RPMI8226 (cell line): ENCODE measurements at regions not wholly inside any gene's neighbourhood (a gene's known extent, or its start where the extent isn't known, plus 50 kb on each side); places are given as distances from the start of the nearest gene placed in this dataset.

Source experiments
- DNase-seq: peaks from one replicate; pipeline ENCODE4 v3.0.0-alpha.2; 2015

DNA sequence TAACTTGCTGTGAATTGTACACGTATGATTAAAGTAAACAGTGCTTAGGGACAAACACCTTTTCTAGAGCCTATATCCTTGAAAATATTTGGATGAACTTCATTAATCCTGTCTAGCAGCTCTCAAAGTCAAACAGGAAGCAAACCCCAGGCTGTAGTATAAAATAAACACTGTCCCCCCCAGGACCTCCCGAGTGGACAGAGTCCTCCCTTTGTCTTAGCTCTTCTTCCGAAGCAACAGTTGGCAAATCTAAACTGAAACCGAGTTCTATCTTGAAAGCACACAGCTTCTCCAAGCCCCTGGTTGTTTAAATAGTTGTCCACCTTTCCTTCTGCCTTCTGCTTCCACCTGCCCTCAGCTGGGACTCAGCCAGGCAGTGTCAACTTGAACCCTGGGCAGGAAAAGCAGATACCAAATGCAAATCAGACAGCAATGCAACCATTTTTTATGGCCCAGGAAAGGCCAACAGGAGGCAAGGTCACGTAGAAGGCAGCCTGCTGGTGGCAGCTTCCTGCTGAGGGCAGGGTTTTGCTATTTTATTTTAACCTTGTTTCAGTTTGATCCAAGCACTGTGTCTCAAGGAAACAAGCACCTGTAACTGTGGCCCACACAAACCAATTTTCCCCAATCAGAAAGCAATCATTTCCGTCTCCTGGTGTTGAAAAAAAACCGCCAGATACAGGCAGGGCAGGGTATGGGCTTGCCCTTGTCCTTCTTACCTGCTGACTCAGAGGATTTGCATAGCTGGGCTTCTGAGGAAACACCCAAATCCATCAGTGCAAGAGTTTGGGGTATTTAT lies 110.3 kb upstream of the KIT start:
- peak; percentile 74 for DNase-seq

DNA sequence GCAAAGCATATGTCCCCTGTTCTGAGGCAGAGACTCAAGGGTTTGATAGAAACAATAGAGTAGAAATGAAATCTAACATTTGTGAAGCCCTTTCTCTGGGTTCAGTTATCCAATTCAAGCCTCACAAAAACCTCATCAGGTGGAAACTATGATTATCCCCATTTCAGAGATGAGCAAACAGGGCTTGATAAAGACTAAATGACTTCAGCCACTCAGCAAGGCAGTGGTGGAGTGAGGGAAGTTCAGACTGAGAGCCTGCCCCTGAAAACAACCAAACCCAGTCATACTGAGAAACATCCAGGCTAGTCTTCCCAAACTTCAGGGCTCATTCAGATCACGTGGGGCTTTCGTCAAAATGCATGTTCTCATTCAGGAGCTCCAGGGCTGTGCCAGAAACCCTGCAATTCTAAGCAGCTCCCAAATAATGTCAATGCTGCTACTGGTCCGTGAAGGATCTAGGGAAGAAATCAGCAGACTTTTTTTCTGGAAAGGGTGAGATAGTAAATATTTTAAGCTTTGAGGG lies 109.6 kb upstream of the KIT start:
- no peak for DNase-seq

DNA sequence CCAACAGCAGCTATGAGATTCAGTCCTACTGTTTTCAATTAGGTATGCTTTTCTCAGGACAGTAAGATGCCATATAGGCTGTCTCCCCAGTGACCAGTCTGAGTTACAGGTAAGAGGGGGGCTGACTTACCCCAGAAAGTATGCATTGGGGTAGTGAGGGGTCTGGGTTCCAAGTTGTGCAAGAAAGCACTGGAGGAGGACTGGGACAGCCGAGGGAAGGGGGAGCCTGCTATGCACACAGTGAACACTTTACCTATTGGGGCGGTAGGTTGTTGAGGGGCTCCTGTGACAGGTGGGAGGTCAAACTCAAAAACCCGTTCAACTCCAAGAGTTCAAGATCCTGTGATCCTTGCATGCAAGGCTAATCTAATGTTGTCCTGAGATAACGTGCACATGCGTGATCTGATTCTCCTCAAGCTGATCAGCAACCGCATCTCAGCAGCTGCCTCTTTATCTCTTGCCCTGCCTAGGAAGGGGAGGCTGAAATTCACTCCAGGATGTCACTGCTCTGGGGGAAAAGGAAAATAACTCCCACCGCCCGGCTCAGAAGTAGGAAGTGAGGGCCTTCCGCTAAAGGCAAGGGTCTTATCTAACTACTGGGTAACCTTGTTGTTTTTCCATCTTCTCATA lies 108.8 kb upstream of the KIT start:
- DNase-seq = no peak

DNA sequence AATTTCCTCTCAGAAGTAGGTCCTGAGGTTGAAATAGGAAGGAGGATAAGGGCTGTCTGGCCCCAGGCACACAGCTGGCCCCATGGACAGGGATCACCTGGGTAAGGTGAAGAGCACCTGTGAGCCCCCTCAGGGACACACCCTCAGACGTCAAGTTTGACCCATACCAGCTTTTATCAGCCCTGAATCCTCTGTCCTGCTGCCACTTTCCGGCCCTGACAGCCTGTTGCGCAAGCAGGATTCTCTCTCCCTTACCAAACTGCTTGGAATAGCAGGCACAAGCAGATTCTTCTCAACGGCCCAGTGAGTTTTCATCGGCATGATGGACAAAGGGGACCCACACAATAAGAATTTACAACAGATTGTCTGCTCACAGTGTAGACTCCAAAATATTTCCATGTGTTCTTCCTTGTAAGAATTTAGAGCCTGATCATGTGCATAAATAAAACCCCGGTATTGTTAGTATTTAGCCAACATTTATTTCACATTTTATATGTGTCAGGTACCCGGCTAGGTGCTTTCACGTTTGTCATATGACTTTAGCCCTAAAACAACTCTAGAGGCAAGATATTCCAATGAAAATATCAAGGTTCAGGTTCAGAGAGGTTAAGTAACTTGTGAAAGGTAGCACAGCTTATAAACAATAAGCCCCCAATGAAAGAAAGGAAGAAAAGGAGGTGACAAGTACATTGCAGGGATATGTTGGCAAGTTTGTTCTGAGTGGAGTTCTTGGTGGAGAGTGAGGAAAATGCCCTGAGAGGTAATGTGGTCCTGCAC lies 107.2 kb upstream of the KIT start:
- DNase-seq = no peak

DNA sequence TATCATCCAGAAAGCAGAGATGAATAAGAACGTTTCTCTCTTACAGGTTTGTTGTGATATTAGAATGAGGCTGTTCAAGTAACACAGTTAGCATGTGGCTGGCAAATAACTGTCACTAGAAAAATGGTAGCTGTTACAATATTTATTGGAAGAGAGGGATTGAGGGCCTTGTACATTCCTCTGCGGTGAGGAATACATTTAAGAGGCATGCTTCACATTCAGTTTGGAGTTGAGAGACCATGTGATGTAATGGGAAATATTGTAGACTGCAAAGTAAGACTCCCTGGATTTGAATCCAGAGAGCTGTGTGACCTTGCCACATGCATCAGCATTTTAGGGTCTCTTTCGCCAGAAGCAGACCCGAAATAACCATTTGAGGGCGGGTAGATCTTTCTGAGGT lies 104.8 kb upstream of the KIT start:
- DNase-seq = no peak

DNA sequence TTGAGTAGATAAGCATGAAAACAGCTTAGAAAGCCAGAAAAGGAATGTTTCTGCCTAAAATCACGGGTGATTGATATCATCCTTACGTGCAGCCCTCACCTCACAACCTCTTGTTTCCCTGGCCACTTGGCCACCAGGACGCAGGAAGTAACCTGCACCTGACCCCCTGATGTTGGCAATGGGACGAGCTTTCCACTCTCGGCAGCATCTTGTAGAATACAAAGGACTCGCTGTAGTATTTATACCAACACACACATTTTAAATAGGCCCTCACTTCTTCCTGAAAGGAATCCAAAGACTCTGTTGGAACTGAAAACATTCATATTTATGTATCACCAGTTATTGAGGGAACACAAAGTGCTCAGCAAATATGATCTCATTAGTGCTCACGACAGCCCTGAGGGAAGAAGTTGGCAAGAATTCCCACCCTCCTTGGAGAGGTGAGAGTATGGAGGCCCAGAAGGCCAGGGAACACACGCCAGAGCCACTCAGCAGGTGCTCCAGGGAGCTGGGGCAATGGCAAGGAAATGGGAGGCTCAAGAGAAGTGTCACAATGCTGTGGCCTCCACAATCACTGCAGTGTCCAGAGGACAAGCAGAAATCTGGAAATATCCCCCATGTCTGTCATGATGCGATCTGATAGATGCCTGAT lies 103.3 kb upstream of the KIT start:
- DNase-seq = no peak

DNA sequence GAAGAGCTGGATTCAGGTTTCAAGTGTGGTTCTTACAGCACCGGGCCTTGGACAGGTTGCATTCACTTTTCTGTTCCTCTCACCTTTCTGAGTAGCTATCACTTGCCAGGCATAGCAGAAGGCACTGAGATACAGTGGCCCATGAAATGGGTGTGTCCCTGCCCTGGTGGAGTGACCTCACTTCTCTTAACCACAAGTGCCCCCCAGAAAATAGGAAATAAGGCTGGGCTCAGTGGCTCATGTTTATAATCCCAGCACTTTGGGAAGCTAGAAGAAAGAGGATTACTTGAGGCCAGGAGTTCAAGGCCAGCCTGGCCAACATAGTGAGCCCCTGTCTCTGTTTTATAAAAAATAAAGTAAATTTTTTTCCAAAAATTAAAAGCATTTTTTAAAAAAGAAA lies 101.7 kb upstream of the KIT start:
- DNase-seq = no peak

DNA sequence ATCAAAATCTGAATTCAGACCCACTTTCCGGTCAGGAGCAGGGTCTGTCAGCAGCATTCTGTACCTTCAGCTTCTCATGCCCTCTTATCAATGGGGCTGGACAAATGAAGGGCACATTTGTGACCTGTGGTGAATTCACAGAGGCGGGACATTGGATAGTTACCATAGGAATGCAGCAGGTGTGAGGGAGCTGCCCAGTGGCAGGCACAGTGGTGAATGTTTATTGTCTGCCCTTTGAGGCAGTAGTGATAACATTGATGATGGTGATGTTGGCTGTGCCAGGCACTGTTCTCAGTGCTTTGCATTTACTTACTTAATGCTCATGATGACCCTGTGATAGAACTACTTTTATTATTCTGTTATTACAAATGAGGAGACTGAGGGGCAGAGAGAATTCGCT lies 101.2 kb upstream of the KIT start:
- DNase-seq = no peak

DNA sequence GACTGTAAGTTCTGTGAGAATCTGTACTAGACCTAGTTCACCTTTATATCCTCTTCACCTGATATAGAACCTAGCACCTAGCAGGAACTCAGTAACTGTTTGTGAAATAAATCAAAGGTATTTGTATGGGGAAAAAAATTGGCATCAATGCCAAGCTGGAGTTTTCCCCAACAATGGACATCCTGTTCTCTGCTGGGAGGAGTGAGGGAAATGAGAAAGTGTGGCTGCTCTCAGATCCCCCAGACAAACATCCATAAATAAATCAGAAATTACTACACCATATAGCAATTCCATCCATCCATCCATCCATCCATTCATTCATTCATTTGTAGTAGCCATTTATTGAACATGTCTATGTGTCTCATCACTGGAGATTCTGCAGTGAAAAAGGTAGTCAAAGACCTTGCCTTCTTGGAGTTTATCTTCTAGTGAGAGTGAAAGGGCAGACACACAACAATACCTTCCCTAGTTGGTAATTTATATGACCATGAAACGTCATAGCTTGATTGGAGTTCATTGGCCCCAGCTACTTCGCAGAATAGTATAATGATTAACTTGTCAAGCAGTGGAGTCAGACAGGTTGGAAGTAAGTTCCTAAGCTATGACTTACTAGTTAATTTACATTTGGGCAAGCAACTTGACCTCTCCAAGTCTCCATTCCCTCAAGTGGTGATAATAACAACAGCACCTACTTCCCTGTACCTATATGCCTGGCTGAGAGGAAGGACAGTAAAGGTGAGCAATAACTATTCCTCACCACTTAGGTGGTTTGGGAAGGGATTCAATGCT lies 98.7 kb upstream of the KIT start:
- DNase-seq = no peak

DNA sequence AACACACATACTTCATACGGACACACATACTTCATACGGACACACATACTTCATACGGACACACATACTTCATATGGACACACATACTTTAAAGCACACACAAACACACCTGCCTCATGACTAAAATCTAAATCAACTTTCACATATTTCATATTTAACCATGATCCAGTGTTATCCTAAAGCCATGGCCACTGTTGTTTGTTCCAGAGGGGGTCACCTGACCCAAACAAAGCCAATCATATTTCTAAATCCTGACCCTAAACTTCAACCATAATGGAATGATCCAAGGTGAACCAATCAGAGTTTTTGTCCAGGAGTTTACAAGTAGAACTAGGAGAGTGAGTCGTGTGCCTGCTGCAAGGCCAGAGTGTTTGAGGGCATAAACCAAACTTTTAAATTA lies 97.2 kb upstream of the KIT start:
- DNase-seq = no peak

DNA sequence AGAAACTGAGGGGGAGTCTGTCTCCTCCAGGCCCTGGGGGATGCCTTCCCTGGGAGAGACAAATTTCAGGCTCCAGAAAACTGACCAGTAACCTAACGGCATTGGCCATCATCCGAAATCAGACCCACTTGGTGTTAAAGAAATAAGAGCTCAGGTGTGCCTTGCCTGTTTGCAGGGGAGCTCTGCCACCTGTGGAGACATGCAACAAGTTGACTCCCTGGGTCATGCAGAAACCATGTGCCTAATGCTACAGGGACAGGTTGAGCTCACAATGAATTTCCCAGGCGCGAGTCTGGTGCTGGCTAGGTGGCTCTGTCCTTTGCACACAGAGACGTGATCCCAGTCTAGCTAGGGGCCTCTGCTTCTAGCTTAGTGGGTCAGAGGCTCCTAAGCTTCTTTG lies 95.8 kb upstream of the KIT start:
- DNase-seq = no peak

DNA sequence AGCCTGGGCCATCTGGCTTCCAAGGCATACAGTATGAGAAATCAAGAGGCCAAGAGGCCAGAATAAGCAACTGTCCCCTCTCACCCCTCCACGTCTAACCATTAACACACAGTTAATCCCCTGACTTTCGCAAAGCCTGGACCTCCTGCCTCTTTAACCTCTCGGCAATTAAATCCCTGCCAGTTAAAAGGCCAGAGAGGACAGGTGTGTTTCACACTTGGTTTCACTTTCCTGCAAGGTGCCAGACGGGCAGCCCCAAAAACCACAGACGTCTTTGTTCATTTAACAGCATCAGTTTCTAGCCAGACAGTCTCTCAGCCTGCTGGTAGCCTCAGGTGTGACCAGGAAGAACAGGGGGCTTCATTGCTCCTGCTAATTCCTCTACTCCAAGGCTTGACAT lies 91.1 kb upstream of the KIT start:
- DNase-seq = peak; percentile 89

DNA sequence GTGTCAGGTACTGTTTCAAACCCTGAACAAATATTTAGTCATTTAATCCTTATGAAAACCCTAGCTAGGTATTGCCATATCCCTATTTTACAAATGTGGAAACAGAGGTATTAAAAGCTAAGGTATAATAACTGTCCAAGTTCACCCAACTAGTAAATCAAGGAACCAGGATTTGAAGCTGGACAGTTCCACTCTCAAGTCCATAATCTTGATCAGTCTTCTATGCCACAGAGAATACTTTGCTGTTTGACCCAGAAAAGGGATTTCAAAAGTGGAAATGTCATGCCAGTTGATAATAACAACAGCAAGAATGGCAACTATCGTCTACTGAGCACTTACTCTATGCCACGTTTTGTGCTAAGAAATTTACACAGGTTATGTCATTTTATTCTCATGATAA lies 90.4 kb upstream of the KIT start:
- DNase-seq = no peak

DNA sequence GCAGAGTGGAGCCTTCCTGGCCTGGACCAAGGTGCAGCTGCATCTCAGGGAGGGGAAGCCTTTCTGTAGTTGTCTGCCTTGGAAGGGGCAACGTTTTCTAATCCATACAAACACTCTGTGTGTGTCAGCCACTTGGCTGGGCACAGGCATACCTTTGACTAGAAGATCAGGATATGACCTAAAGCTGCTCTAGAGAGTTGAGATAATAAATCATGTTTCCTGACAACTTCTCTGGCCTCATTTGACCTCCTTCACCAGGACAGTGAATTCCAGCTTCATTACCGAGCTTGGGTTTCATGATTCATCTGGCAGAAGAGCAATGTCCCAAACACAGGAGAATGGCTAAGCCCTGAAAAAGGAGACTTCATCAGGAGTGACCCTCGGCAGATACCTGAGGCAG lies 89.6 kb upstream of the KIT start:
- DNase-seq = no peak

DNA sequence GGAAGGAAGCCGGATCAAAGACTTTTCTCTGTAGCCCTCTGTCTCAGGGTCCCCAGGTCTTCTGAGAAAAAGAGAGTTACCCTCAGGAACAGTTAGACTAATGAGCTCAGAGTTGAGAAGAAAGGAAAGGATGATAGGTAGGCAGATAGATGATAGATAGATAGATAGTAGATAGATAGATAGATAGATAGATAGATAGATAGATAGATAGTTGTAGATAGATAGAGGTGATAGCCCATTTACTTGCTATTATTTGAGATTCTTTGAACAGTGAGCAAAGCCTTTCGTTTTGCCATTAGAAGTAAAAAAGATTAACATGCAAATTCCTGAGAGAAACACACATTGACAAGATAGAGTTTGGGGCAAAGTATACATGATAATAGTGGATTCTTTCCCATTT lies 86.9 kb upstream of the KIT start:
- no peak for DNase-seq

DNA sequence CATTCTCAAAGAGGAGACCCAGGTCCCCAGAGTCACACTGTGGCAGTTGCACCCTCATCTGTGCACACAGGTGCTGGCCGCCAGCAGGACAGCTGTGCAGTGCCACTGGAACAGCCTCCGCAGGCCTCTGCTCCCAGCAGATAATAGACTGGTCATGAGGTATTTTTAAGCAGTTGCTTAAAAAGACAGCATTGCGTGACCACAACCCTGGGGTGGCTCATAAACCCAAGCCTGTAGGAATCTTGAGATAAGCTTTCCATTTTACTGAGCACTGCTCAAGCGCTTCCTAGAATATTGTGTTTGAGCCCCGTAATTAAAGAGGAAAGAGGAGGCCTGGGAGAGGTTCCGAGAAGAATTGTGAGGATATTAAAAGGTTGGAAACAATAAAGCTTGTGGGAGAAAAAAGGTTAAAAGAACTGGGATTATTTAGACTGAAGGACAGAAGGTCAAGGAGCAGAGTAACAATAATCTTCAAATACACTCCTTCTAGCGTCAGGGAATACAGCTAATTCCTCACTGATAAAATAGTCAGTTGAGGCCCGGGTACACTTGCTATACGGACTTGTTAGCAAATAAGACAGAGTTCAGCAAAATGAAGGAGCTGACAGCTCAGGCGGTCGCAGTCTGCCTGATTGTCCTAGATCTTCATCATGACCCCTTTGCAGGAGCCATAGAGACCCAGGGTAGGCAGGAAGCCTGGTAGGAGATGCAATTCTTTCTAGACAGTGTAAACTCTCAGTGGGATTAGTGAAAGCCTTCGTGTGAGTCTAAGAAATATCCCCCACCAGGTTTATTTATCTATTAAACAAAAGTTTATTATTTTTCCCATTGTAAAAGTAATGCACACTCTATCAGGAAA lies 86.2 kb upstream of the KIT start:
- DNase-seq = peak; percentile 10

DNA sequence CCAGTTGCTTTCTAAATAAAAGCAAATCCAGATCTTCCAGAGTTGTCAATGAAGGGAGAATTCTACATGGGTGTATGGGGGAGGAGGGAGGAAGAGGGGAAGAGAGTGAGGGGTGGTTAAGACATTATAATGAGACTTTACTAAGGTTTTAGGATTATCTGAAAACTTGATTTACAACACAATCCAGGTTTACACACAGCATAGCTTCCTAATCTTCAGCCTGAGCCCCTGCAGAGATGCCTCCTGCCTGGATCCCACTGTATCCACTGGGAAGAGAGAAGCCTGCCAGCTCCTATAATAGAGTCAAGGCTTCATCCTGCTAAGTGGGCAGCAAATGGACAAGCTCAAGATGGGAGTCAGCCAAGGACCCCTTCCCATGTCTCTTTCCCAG lies 85.6 kb upstream of the KIT start:
- DNase-seq = no peak

DNA sequence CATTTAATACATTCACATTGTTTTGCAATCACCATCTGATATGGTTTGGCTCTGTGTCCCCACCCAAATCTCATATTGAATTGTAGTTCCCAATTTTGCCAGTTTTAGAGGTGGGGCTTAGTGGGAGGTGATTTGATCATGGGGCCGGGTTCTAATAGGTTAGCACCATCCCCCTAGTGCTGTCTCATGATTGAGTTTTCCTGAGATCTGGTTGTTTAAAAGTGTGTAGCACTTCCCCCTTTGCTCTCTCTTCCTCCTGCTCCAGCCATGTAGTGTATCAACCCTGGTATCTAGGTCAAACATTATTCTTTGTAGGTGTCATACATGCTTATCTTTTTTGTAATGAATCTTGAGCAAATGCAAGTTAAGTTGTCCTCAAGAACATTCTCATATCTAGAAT lies 83.3 kb upstream of the KIT start:
- no peak for DNase-seq

DNA sequence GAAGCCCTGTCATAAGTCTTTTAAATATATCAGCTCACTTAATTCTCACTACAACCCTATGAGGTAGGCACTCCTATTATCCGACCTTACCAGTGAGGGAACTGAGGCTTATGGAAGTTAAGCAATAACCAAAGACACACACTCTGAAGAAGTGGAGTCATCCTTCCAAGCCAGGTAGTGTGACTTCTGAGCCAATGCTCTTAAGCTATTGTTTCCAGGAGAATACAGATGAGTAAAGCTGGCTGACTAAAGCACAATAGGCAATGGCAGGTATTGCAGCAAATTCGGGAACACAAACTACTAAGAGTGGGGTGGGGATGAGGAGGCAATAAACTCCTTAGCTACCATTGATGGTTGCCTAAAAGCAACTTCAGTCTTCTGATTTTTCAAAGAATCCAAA lies 81.8 kb upstream of the KIT start:
- no peak for DNase-seq

DNA sequence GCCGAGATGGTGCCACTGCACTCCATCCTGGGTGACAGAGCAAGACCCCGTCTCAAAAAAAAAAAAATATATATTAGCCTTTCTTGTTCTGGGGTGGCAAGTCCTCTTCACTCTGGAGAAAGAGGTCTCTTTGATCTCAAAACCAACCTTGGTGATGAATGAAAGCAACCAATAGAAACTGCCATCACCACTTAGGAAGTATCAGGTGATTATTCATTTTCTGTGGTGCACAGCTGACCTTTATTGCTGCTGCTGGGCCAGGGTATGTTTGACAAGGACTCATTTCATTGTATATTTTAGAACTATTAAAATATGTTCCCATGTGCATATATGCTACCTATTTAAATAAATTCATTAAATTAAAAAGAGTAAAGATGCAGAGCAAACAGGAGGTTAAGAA lies 76.0 kb upstream of the KIT start:
- DNase-seq = no peak

DNA sequence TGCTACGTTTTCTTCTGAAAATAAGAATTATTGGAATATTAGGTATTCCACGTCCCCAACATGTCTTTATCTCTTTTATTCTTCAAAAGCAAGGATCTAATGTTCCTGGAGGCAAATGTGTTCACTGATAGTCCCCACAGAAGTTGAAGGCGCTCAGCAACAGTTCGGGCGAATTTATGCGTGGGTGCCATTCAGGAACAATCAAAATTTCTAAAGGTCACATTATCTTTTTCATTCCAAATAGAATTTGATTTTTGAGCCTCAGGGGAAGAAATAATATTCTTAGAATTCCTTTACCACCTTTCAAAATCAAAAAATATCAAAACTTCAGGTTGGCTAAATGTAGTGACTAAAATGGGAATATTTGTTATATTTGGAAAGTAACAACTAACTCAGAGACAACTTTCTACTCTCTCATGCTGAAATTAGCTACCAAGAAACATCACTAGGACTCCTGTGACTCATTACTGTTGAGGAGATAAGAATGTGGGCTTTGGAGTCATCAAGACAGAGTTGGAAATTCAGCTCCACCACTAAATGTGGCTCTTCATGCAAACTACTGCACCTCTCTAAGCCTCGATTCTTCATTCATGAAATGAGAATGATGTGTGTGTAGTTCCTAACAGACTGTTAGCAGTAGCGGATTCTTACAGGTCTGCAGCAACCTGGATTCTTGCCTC lies 72.3 kb upstream of the KIT start:
- DNase-seq = no peak
